Upper lobe of left lung (tissue), 4 donors: ENCODE measurements at regions not wholly inside any gene's neighbourhood (a gene's known extent, or its start where the extent isn't known, plus 50 kb on each side); places are given as distances from the start of the nearest gene placed in this dataset.

Experiments
- CTCF ChIP-seq, 6 experiments: fragments of 450-650 bp in 4 of 6; fragments of 200-600 bp in 2 of 6; sonication (generic) in 2 of 6; IDR thresholded peaks; one replicate each; pipeline ENCODE4 v1.5.1; 2016 to 2019; ENCODE audit warnings: antibody characterized with exemption in 6 of 6
- POLR2A ChIP-seq, 4 donors: fragments of 450-650 bp; IDR thresholded peaks; one replicate each; pipeline ENCODE4 v1.5.1; 2016 to 2017; ENCODE audit warnings: antibody characterized with exemption in 4 of 4, mild to moderate bottlenecking in 2 of 4
- POLR2AphosphoS5 ChIP-seq, 2 donors: sonication (generic); formaldehyde crosslinking; IDR thresholded peaks; one replicate each; pipeline ENCODE4 v1.5.1; 2017; ENCODE audit warnings: antibody characterized with exemption in 2 of 2

- TF ChIP-seq CTCF (IDR thresholded peaks at IDR 0.05) (no peak), POLR2A (IDR thresholded peaks at IDR 0.05) (no peak), POLR2AphosphoS5 (IDR thresholded peaks at IDR 0.05) (no peak)
Observed at GRCh38 chr4:116705466-116705865, 379.9 kb downstream of the TRAM1L1 start.
